ENCODE measurements at regions not wholly inside any gene's neighbourhood (a gene's known extent, or its start where the extent isn't known, plus 50 kb on each side); places are given as distances from the start of the nearest gene placed in this dataset.
"Not testable (repeated sequence)": the region's sequence is repeated elsewhere in the genome, so short reads cannot be mapped to it uniquely, and the experiment has no call there.

GRCh38 chr1:146537775-146538373 is 309.1 kb upstream of the NOTCH2NLA start:
- not testable (repeated sequence) for H3K4me1 ChIP-seq (ENCODE audit: control insufficient read depth, insufficient read depth, low read length, unreplicated experiment); H3K4me3 ChIP-seq (ENCODE audit: low read depth, low read length); H3K27ac ChIP-seq (ENCODE audit: low read depth, low read length); H2AFZ ChIP-seq (ENCODE audit: low read length, unreplicated experiment); H3K27me3 ChIP-seq (ENCODE audit: insufficient read depth, low read length); H3K79me2 ChIP-seq (ENCODE audit: control insufficient read depth, insufficient read depth, low read length, unreplicated experiment); H3K36me3 ChIP-seq (ENCODE audit: insufficient read depth, low read length)

- not testable (repeated sequence) for H3K27ac ChIP-seq (ENCODE audit: low read depth, low read length); H3K36me3 ChIP-seq (ENCODE audit: insufficient read depth, low read length); H3K79me2 ChIP-seq (ENCODE audit: control insufficient read depth, insufficient read depth, low read length, unreplicated experiment); H3K4me1 ChIP-seq (ENCODE audit: control insufficient read depth, insufficient read depth, low read length, unreplicated experiment); H2AFZ ChIP-seq (ENCODE audit: low read length, unreplicated experiment); H3K4me3 ChIP-seq (ENCODE audit: low read depth, low read length); H3K27me3 ChIP-seq (ENCODE audit: insufficient read depth, low read length)
Measured at GRCh38 chr1:146536028-146536427, 307.2 kb upstream of the NOTCH2NLA start.

GRCh38 chr1:146535575-146535974 is 306.8 kb upstream of the NOTCH2NLA start:
- H3K36me3 ChIP-seq (ENCODE audit: insufficient read depth, low read length); H3K27ac ChIP-seq (ENCODE audit: low read depth, low read length); H3K4me1 ChIP-seq (ENCODE audit: control insufficient read depth, insufficient read depth, low read length, unreplicated experiment); H2AFZ ChIP-seq (ENCODE audit: low read length, unreplicated experiment); H3K79me2 ChIP-seq (ENCODE audit: control insufficient read depth, insufficient read depth, low read length, unreplicated experiment); H3K27me3 ChIP-seq (ENCODE audit: insufficient read depth, low read length); H3K4me3 ChIP-seq (ENCODE audit: low read depth, low read length): not testable (repeated sequence)

- H3K4me3 ChIP-seq (ENCODE audit: low read depth, low read length); H2AFZ ChIP-seq (ENCODE audit: low read length, unreplicated experiment); H3K27ac ChIP-seq (ENCODE audit: low read depth, low read length); H3K79me2 ChIP-seq (ENCODE audit: control insufficient read depth, insufficient read depth, low read length, unreplicated experiment); H3K27me3 ChIP-seq (ENCODE audit: insufficient read depth, low read length); H3K36me3 ChIP-seq (ENCODE audit: insufficient read depth, low read length); H3K4me1 ChIP-seq (ENCODE audit: control insufficient read depth, insufficient read depth, low read length, unreplicated experiment): not testable (repeated sequence)
Measured at GRCh38 chr1:146530958-146531357, 302.1 kb upstream of the NOTCH2NLA start.

GRCh38 chr1:146522812-146523211 is 294.0 kb upstream of the NOTCH2NLA start:
- H3K27ac ChIP-seq (ENCODE audit: low read depth, low read length); H3K27me3 ChIP-seq (ENCODE audit: insufficient read depth, low read length): not testable (repeated sequence)

GRCh38 chr1:146522345-146522744 is 293.5 kb upstream of the NOTCH2NLA start:
- H2AFZ ChIP-seq (ENCODE audit: low read length, unreplicated experiment); H3K27ac ChIP-seq (ENCODE audit: low read depth, low read length); H3K4me1 ChIP-seq (ENCODE audit: control insufficient read depth, insufficient read depth, low read length, unreplicated experiment); H3K36me3 ChIP-seq (ENCODE audit: insufficient read depth, low read length); H3K79me2 ChIP-seq (ENCODE audit: control insufficient read depth, insufficient read depth, low read length, unreplicated experiment); H3K4me3 ChIP-seq (ENCODE audit: low read depth, low read length); H3K27me3 ChIP-seq (ENCODE audit: insufficient read depth, low read length): not testable (repeated sequence)

More at GRCh38 chr1:146522812-146523211, 294.0 kb upstream of the NOTCH2NLA start:
- not testable (repeated sequence) for H2AFZ ChIP-seq (ENCODE audit: low read length, unreplicated experiment); H3K79me2 ChIP-seq (ENCODE audit: control insufficient read depth, insufficient read depth, low read length, unreplicated experiment); H3K4me1 ChIP-seq (ENCODE audit: control insufficient read depth, insufficient read depth, low read length, unreplicated experiment); H3K36me3 ChIP-seq (ENCODE audit: insufficient read depth, low read length); H3K4me3 ChIP-seq (ENCODE audit: low read depth, low read length)

GRCh38 chr1:146521804-146522203 is 293.0 kb upstream of the NOTCH2NLA start:
- not testable (repeated sequence) for H3K79me2 ChIP-seq (ENCODE audit: control insufficient read depth, insufficient read depth, low read length, unreplicated experiment); H3K36me3 ChIP-seq (ENCODE audit: insufficient read depth, low read length); H3K4me1 ChIP-seq (ENCODE audit: control insufficient read depth, insufficient read depth, low read length, unreplicated experiment)

GRCh38 chr1:146513754-146514153 is 284.9 kb upstream of the NOTCH2NLA start:
- not testable (repeated sequence) for H3K27ac ChIP-seq (ENCODE audit: low read depth, low read length); H3K4me3 ChIP-seq (ENCODE audit: low read depth, low read length); H3K4me1 ChIP-seq (ENCODE audit: control insufficient read depth, insufficient read depth, low read length, unreplicated experiment); H3K79me2 ChIP-seq (ENCODE audit: control insufficient read depth, insufficient read depth, low read length, unreplicated experiment); H2AFZ ChIP-seq (ENCODE audit: low read length, unreplicated experiment); H3K27me3 ChIP-seq (ENCODE audit: insufficient read depth, low read length); H3K36me3 ChIP-seq (ENCODE audit: insufficient read depth, low read length)

More at GRCh38 chr1:146521804-146522203, 293.0 kb upstream of the NOTCH2NLA start:
- H3K27ac ChIP-seq (ENCODE audit: low read depth, low read length); H2AFZ ChIP-seq (ENCODE audit: low read length, unreplicated experiment); H3K4me3 ChIP-seq (ENCODE audit: low read depth, low read length); H3K27me3 ChIP-seq (ENCODE audit: insufficient read depth, low read length): not testable (repeated sequence)

- H3K4me1 ChIP-seq (ENCODE audit: control insufficient read depth, insufficient read depth, low read length, unreplicated experiment); H3K27me3 ChIP-seq (ENCODE audit: insufficient read depth, low read length); H3K79me2 ChIP-seq (ENCODE audit: control insufficient read depth, insufficient read depth, low read length, unreplicated experiment); H3K27ac ChIP-seq (ENCODE audit: low read depth, low read length); H3K4me3 ChIP-seq (ENCODE audit: low read depth, low read length); H3K36me3 ChIP-seq (ENCODE audit: insufficient read depth, low read length); H2AFZ ChIP-seq (ENCODE audit: low read length, unreplicated experiment): not testable (repeated sequence)
Measured at GRCh38 chr1:146511047-146511777, 282.4 kb upstream of the NOTCH2NLA start.

GRCh38 chr1:146510248-146510983 is 281.6 kb upstream of the NOTCH2NLA start:
- not testable (repeated sequence) for H3K79me2 ChIP-seq (ENCODE audit: control insufficient read depth, insufficient read depth, low read length, unreplicated experiment); H3K4me1 ChIP-seq (ENCODE audit: control insufficient read depth, insufficient read depth, low read length, unreplicated experiment); H3K36me3 ChIP-seq (ENCODE audit: insufficient read depth, low read length); H3K27me3 ChIP-seq (ENCODE audit: insufficient read depth, low read length); H3K4me3 ChIP-seq (ENCODE audit: low read depth, low read length); H2AFZ ChIP-seq (ENCODE audit: low read length, unreplicated experiment); H3K27ac ChIP-seq (ENCODE audit: low read depth, low read length)

GRCh38 chr1:146504121-146504520 is 275.3 kb upstream of the NOTCH2NLA start:
- H2AFZ ChIP-seq (ENCODE audit: low read length, unreplicated experiment); H3K4me3 ChIP-seq (ENCODE audit: low read depth, low read length); H3K36me3 ChIP-seq (ENCODE audit: insufficient read depth, low read length); H3K79me2 ChIP-seq (ENCODE audit: control insufficient read depth, insufficient read depth, low read length, unreplicated experiment); H3K27ac ChIP-seq (ENCODE audit: low read depth, low read length); H3K4me1 ChIP-seq (ENCODE audit: control insufficient read depth, insufficient read depth, low read length, unreplicated experiment); H3K27me3 ChIP-seq (ENCODE audit: insufficient read depth, low read length): not testable (repeated sequence)

All from ACC112 (cell line).